ENCODE measurements at regions not wholly inside any gene's neighbourhood (a gene's known extent, or its start where the extent isn't known, plus 50 kb on each side); places are given as distances from the start of the nearest gene placed in this dataset.

- DNase-seq (ENCODE audit: low read depth): peak; percentile 13
- no peak for TF ChIP-seq CTCF (conservative IDR thresholded peaks at IDR 0.05; ENCODE audit: low read depth, low read length)
- no peak overlapping the region for H3K4me3 ChIP-seq (ENCODE audit: low read depth, low read length)
Observed at GRCh38 chr9:75626860-75627259, 263.6 kb upstream of the PCSK5 start.

- no peak overlapping the region for H3K4me3 ChIP-seq (ENCODE audit: low read depth, low read length)
- TF ChIP-seq CTCF (conservative IDR thresholded peaks at IDR 0.05; ENCODE audit: low read depth, low read length): no peak
- DNase-seq (ENCODE audit: low read depth): no peak
Observed at GRCh38 chr9:75628952-75629351, 261.5 kb upstream of the PCSK5 start.

- no peak for DNase-seq (ENCODE audit: low read depth)
- no peak overlapping the region for H3K4me3 ChIP-seq (ENCODE audit: low read depth, low read length)
- no peak for TF ChIP-seq CTCF (conservative IDR thresholded peaks at IDR 0.05; ENCODE audit: low read depth, low read length)
Observed at GRCh38 chr9:75633451-75634057, 256.9 kb upstream of the PCSK5 start.

GRCh38 chr9:75636427-75637045 lies 253.9 kb upstream of the PCSK5 start:
- TF ChIP-seq CTCF (conservative IDR thresholded peaks at IDR 0.05; ENCODE audit: low read depth, low read length): no peak
- no peak overlapping the region for H3K4me3 ChIP-seq (ENCODE audit: low read depth, low read length)
- no peak for DNase-seq (ENCODE audit: low read depth)

GRCh38 chr9:75639971-75640610 lies 250.4 kb upstream of the PCSK5 start:
- DNase-seq (ENCODE audit: low read depth): no peak
- TF ChIP-seq CTCF (conservative IDR thresholded peaks at IDR 0.05; ENCODE audit: low read depth, low read length): no peak

GRCh38 chr9:75642522-75642921 lies 248.0 kb upstream of the PCSK5 start:
- TF ChIP-seq CTCF (conservative IDR thresholded peaks at IDR 0.05; ENCODE audit: low read depth, low read length): no peak
- H3K4me3 ChIP-seq (ENCODE audit: low read depth, low read length): no peak overlapping the region
- DNase-seq (ENCODE audit: low read depth): no peak

More at GRCh38 chr9:75639971-75640610, 250.4 kb upstream of the PCSK5 start:
- no peak overlapping the region for H3K4me3 ChIP-seq (ENCODE audit: low read depth, low read length)
